LoVo (cell line): ENCODE measurements at regions not wholly inside any gene's neighbourhood (a gene's known extent, or its start where the extent isn't known, plus 50 kb on each side); places are given as distances from the start of the nearest gene placed in this dataset.

ENCODE experiments used
- DNase-seq: peaks from one replicate; pipeline ENCODE4 v3.0.0-alpha.2; 2016; ENCODE audit warnings: low spot score

DNA sequence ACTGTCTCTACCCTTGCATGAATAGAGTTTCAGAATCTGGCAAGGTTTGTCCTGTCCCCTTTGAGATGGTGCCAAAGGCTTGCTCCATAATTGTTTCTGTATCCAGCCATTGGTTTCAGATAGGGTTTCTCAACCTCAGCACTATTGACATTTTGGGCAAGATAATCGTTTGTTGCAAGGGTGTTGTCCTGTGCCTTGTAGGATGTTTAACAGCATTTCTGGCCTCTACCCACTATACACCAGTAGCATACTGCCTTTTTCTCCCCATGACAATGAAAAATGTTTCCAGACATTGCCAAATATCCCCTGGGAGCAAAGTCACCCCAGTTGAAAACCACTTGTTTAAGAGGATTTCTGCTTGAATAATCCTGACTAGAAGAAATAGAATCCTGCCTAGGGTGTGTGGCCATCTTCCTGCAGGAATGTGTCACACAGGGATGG lies 126.8 kb downstream of the CDC42EP3 start:
- no peak for DNase-seq

- DNase-seq: no peak
These were observed 121.8 kb downstream of the CDC42EP3 start for GRCh38 chr2:37549598-37549997.

DNA sequence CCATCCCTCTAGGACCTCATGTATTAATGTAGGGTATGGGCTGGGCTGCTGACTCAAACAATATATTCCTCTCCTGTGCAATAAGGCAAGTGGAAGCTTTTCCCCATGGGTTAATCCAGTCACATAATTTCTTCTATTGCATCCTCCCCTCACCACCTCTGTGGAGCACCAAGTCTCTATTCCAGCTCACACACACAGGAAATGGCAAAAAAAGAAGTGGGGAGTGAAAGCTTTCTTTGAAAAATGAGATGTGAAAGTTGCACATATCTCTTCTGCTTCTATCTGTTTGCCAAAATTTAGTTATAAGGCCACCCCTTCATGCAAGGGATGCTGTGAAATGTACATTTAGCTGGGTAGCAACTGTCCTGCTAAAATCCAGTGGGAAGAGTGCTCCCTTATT lies 121.3 kb downstream of the CDC42EP3 start:
- no peak for DNase-seq

DNA sequence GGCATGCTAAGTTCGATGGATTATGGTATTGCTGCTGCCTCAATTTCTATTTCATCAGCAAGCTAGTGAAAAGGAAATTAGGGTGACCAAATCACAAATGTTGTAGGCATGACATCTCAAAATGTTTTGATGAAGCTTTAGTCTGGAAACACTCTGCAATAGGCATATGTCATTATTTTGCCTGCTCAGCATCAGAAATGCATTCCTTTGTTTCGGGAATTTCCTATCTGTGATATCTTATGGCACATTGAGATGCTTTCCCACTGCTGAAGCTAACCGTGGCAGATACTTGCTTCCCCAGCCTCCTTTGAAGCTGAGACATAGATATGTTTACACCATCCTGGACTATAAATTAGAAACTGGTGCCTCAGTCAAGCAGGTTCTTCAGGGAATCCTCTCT lies 119.7 kb downstream of the CDC42EP3 start:
- no peak for DNase-seq

DNA sequence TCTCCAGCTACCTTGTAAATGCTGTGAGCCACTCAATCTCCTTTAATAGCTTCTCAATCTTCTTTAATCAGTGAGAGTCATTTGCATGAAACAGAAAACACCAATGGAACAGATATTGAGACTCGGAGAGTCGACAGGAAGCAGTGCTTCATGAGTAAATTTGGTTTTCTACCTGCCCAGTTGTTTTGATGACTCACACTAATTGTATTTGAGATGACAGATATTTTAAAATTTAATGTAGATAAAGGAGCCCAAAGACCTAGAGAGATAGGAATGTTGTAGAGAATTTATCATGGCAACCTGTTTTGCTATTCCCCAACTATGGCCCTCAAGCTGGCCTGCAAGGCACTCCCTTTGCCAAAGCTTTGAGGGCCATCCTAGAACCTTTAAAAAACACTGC lies 119.1 kb downstream of the CDC42EP3 start:
- DNase-seq: no peak

- no peak for DNase-seq
These were observed 117.9 kb downstream of the CDC42EP3 start for GRCh38 chr2:37553411-37554154.

GRCh38 chr2:37554155-37554510 lies 117.3 kb downstream of the CDC42EP3 start:
- no peak for DNase-seq

DNA sequence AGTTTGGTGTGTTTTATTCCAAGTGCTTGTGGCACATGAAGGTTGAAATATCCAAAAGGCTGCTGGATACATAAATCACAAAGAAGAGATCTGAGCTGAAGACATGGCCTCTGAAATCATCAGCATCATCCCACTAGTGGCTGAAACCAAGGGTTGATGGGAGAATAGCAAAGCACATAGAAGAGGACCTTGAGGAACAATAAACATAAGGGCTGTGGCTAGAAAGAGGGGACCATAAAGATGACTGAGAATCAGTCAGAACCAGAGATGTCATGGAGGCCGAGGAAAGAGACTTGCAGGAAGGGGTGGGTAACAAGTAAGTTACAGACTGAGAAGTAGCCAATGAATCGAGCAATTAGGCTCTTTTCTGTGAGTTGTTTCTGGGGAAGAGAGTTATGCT lies 116.8 kb downstream of the CDC42EP3 start:
- no peak for DNase-seq

DNA sequence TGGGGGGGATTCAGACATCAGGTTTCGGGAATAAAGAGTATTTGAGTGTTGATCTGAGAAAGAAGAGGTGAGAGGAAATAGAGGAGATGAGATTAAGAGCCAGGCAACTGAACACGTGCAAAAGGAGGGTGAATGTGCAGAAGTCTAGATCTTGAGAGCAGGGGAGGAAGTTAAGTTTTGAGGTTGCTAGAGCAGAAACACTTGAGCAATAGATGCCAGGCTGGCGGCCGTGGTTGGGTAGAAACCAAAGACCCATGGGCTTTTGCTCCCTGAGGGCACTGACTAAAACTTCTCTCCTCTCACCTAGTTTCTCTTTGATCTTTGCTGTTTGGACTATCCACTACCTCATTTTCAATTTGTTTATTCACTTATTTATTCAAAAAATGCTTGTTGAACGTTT lies 116.0 kb downstream of the CDC42EP3 start:
- no peak for DNase-seq

- DNase-seq: no peak
These were observed 115.2 kb downstream of the CDC42EP3 start for GRCh38 chr2:37556256-37556655.

- no peak for DNase-seq
These were observed 112.8 kb downstream of the CDC42EP3 start for GRCh38 chr2:37558623-37559022.

DNA sequence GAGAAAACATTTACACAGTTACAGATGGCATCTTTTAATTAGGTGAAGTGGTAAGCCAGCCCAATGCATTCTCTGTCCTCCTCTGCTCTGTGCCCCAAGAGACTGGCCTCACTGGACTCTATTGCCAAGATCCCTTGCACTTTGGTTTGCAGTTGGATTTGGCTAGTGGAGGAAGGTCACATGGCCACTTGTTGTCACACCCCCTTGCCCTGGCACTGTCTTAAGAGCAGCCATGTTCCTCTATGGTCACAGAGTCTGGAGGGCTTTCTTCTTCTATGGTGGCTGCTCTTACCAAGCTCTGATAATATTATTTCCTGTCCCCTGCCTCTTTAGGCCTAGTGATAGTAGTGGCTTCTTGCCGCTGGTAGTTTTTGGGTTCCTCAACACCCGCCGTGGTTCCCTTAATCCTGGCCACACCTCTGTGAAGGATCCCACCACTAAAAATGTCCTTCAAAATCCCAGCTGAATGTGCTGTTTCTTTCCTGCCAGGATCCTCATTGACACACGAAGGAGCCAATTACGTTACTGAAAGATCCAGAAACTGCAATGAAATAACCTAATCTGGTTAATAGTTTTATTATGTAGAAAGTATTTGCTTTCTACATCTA lies 111.1 kb downstream of the CDC42EP3 start:
- no peak for DNase-seq

DNA sequence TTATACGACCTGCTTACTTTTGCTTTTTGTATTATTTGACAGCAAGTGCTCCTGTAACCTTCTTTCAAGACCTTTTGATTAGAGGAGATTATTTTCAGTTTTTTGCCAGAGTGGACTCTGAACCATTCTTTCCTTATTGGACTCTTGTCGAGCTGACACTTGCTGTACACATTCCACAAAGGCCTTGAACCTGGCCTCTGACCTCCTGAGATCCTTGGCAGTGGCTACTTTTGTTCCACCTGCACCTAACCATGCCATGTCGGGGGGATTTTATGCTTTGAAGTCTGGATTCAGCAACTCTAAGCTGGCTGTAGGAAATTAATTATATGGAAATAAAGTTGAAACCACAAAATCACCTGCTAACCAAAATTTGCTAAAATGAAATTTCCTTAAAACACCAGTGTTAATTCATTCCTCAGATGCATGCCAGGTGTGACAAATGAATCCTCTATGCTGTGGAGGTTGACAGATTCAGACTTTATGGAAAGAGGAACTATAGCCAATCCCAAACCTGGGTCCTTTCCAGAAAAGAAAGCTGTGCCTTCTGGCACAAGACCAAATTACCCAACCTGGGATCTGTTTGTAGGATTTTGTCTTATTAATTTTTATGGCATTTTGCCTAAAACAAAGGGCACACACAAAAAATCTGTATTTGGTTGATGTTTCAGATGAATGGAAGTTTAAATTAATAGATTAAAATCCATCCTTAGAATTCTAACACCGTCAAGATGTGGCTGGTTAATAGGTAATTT lies 110.4 kb downstream of the CDC42EP3 start:
- DNase-seq: peak; percentile 14

DNA sequence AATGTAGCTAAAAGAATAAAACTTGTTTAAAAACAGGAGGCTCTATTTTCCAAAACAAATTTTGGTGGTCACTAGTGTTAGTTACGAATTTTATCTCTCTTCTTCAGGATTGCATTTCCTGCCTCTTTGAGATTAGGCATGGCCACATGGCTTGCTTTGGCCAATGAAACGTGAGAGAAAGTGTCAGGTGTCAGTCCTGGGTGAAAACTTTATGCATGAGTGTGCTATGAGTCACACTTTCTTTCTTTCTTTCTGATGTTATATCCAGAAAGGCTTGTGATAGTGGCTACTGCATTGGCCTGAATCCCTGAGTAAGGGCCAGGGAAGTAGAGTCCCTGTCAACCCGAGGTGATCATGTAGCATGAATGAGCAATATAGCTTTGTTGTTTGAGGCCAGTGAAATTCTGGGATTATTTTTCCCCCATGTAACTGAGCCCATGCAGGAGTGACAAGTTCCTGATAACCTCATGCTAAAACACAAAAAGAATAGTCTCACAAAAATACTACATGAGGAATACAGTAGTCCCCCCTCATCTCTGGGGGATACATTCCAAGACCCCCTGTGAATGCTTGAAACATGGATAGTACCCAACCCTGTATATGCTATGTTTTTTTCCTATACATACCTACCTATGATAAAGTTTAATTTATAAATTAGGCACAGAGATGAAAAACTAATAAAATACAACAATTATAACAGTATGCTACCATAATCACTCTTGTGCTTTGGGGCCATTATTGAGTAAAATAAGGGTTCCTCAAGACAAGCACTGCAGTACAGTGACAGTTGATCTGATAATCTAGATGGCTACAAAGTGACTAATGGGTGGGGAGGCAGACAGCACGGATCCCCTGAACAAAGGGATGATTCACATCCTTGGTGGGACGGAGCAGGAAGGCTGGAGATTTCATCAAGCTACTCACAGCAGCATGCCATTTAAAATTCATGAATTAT lies 109.5 kb downstream of the CDC42EP3 start:
- peak; percentile 82 for DNase-seq

GRCh38 chr2:37563375-37564015 lies 107.9 kb downstream of the CDC42EP3 start:
- DNase-seq: no peak

- no peak for DNase-seq
These were observed 107.1 kb downstream of the CDC42EP3 start for GRCh38 chr2:37564356-37564755.

DNA sequence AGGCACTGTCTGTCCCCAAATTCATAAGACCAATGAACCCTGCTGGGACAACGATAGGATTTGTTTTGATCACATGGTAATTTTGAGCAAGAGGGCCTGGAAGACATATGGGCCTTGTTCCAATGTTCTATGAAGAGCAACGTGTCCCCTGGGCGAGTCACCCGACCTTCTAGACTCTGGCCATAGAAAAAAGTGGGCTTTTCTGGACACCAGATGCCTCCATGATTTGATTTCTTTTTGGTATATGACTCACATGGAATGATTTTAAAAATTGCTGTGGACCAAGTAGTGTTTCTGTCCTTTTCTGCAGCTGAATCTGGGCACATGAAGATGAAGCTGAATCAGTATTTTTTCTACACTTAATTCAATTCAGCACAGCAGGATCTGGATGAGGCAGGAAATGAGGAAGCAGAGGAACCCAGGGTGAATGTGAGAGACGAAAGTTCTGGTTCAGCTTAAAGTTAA lies 104.9 kb downstream of the CDC42EP3 start:
- no peak for DNase-seq

- no peak for DNase-seq
These were observed 102.9 kb downstream of the CDC42EP3 start for GRCh38 chr2:37568565-37568964.

GRCh38 chr2:37569131-37569823 lies 102.2 kb downstream of the CDC42EP3 start:
- DNase-seq: no peak

GRCh38 chr2:37569986-37570679 lies 101.3 kb downstream of the CDC42EP3 start:
- DNase-seq: peak; percentile 35
